ENCODE measurements at regions not wholly inside any gene's neighbourhood (a gene's known extent, or its start where the extent isn't known, plus 50 kb on each side); places are given as distances from the start of the nearest gene placed in this dataset.

DNA sequence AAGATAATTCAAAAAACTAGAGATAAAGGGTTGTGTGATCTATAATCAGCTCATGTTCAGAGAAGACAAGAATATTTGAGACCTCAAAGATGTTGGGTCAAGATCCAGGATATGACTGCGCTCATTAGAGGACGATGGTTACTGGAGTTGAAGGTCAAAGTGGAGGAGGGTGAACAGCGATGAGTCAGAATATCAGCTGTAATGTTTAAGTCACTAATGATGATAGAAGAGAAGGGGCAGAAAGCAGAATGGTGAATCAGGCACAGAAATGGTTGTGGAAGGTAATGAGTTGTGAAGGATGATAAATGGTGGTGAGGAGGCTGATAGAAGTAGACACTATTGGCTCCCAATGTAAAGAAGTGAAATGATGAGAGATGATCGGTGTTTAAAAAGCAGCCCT, 540.3 kb downstream of the INHBA start:
- 0 out of 2 replicates have a peak, but pooled peaks cover 6% of the 10 kb centered on the region for H3K9me2 ChIP-seq (ENCODE audit: insufficient read depth)
- H3K27me3 ChIP-seq (ENCODE audit: insufficient read depth), result no peaks in the 10 kb centered on the region
- H4K20me1 ChIP-seq (replicated peaks; ENCODE audit: insufficient read depth), result no peaks in the 10 kb centered on the region
- H3K4me1 ChIP-seq (ENCODE audit: insufficient read depth), result peaks cover 2% of the 10 kb centered on the region; the same call in 1 of the 2 replicates
- no peak overlapping the region for H3K4me3 Mint-ChIP-seq
- H3K4me2 ChIP-seq, result no peak overlapping the region
- DNase-seq (ENCODE audit: low spot score) (no peak), ATAC-seq (no peak)
- H3K9me3 Mint-ChIP-seq, result peaks cover 8% of the 10 kb centered on the region; the same call in 2 of the 3 replicates
- no peak overlapping the region for H3K27ac ChIP-seq (ENCODE audit: low read depth)
- H3K27ac Mint-ChIP-seq, result no peak overlapping the region
- H3K36me3 Mint-ChIP-seq (ENCODE audit: low read depth), result no peaks in the 10 kb centered on the region
- no peaks in the 10 kb centered on the region for H3F3A ChIP-seq (replicated peaks; ENCODE audit: low read depth)
- no peaks in the 10 kb centered on the region for H3K36me3 ChIP-seq (ENCODE audit: insufficient read depth)
- H2AFZ ChIP-seq, result no peak overlapping the region
- no peaks in the 10 kb centered on the region for H3K79me2 ChIP-seq (replicated peaks; ENCODE audit: insufficient read depth)
- no peak overlapping the region for H3K4me3 ChIP-seq
- TF ChIP-seq, protein P1, sequence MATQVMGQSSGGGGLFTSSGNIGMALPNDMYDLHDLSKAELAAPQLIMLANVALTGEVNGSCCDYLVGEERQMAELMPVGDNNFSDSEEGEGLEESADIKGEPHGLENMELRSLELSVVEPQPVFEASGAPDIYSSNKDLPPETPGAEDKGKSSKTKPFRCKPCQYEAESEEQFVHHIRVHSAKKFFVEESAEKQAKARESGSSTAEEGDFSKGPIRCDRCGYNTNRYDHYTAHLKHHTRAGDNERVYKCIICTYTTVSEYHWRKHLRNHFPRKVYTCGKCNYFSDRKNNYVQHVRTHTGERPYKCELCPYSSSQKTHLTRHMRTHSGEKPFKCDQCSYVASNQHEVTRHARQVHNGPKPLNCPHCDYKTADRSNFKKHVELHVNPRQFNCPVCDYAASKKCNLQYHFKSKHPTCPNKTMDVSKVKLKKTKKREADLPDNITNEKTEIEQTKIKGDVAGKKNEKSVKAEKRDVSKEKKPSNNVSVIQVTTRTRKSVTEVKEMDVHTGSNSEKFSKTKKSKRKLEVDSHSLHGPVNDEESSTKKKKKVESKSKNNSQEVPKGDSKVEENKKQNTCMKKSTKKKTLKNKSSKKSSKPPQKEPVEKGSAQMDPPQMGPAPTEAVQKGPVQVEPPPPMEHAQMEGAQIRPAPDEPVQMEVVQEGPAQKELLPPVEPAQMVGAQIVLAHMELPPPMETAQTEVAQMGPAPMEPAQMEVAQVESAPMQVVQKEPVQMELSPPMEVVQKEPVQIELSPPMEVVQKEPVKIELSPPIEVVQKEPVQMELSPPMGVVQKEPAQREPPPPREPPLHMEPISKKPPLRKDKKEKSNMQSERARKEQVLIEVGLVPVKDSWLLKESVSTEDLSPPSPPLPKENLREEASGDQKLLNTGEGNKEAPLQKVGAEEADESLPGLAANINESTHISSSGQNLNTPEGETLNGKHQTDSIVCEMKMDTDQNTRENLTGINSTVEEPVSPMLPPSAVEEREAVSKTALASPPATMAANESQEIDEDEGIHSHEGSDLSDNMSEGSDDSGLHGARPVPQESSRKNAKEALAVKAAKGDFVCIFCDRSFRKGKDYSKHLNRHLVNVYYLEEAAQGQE (IDR thresholded peaks at IDR 0.05; ENCODE audit: unreplicated experiment), result no peak
- TF ChIP-seq JUNB (IDR thresholded peaks at IDR 0.05; ENCODE audit: unreplicated experiment) (no peak), ZNF114 (CRISPR knock-in tag; IDR thresholded peaks at IDR 0.05) (no peak), EZH2phosphoT487 (IDR thresholded peaks at IDR 0.05; ENCODE audit: unreplicated experiment) (no peak), ZNF331 (CRISPR knock-in tag; IDR thresholded peaks at IDR 0.05; ENCODE audit: low read depth) (no peak), NANOG (IDR thresholded peaks at IDR 0.05; ENCODE audit: borderline replicate concordance) (no peak), EZH2 (IDR thresholded peaks at IDR 0.05; ENCODE audit: low read depth, unreplicated experiment) (no peak), CREB1 (CRISPR knock-in tag; IDR thresholded peaks at IDR 0.05; ENCODE audit: low read depth) (no peak), POLR2AphosphoS5 (IDR thresholded peaks at IDR 0.05; ENCODE audit: low read depth) (no peak), STAT1 (IDR thresholded peaks at IDR 0.05; ENCODE audit: unreplicated experiment) (no peak)
- TF ChIP-seq, protein P2, sequence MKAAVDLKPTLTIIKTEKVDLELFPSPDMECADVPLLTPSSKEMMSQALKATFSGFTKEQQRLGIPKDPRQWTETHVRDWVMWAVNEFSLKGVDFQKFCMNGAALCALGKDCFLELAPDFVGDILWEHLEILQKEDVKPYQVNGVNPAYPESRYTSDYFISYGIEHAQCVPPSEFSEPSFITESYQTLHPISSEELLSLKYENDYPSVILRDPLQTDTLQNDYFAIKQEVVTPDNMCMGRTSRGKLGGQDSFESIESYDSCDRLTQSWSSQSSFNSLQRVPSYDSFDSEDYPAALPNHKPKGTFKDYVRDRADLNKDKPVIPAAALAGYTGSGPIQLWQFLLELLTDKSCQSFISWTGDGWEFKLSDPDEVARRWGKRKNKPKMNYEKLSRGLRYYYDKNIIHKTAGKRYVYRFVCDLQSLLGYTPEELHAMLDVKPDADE (IDR thresholded peaks at IDR 0.05), result no peak
- TF ChIP-seq, protein P3, sequence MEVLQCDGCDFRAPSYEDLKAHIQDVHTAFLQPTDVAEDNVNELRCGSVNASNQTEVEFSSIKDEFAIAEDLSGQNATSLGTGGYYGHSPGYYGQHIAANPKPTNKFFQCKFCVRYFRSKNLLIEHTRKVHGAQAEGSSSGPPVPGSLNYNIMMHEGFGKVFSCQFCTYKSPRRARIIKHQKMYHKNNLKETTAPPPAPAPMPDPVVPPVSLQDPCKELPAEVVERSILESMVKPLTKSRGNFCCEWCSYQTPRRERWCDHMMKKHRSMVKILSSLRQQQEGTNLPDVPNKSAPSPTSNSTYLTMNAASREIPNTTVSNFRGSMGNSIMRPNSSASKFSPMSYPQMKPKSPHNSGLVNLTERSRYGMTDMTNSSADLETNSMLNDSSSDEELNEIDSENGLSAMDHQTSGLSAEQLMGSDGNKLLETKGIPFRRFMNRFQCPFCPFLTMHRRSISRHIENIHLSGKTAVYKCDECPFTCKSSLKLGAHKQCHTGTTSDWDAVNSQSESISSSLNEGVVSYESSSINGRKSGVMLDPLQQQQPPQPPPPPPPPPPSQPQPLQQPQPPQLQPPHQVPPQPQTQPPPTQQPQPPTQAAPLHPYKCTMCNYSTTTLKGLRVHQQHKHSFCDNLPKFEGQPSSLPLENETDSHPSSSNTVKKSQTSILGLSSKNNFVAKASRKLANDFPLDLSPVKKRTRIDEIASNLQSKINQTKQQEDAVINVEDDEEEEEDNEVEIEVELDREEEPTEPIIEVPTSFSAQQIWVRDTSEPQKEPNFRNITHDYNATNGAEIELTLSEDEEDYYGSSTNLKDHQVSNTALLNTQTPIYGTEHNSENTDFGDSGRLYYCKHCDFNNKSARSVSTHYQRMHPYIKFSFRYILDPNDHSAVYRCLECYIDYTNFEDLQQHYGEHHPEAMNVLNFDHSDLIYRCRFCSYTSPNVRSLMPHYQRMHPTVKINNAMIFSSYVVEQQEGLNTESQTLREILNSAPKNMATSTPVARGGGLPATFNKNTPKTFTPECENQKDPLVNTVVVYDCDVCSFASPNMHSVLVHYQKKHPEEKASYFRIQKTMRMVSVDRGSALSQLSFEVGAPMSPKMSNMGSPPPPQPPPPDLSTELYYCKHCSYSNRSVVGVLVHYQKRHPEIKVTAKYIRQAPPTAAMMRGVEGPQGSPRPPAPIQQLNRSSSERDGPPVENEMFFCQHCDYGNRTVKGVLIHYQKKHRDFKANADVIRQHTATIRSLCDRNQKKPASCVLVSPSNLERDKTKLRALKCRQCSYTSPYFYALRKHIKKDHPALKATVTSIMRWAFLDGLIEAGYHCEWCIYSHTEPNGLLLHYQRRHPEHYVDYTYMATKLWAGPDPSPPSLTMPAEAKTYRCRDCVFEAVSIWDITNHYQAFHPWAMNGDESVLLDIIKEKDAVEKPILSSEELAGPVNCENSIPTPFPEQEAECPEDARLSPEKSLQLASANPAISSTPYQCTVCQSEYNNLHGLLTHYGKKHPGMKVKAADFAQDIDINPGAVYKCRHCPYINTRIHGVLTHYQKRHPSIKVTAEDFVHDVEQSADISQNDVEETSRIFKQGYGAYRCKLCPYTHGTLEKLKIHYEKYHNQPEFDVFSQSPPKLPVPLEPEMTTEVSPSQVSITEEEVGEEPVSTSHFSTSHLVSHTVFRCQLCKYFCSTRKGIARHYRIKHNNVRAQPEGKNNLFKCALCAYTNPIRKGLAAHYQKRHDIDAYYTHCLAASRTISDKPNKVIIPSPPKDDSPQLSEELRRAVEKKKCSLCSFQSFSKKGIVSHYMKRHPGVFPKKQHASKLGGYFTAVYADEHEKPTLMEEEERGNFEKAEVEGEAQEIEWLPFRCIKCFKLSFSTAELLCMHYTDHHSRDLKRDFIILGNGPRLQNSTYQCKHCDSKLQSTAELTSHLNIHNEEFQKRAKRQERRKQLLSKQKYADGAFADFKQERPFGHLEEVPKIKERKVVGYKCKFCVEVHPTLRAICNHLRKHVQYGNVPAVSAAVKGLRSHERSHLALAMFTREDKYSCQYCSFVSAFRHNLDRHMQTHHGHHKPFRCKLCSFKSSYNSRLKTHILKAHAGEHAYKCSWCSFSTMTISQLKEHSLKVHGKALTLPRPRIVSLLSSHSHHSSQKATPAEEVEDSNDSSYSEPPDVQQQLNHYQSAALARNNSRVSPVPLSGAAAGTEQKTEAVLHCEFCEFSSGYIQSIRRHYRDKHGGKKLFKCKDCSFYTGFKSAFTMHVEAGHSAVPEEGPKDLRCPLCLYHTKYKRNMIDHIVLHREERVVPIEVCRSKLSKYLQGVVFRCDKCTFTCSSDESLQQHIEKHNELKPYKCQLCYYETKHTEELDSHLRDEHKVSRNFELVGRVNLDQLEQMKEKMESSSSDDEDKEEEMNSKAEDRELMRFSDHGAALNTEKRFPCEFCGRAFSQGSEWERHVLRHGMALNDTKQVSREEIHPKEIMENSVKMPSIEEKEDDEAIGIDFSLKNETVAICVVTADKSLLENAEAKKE (CRISPR knock-in tag; IDR thresholded peaks at IDR 0.05), result no peak
- TF ChIP-seq, protein P4, sequence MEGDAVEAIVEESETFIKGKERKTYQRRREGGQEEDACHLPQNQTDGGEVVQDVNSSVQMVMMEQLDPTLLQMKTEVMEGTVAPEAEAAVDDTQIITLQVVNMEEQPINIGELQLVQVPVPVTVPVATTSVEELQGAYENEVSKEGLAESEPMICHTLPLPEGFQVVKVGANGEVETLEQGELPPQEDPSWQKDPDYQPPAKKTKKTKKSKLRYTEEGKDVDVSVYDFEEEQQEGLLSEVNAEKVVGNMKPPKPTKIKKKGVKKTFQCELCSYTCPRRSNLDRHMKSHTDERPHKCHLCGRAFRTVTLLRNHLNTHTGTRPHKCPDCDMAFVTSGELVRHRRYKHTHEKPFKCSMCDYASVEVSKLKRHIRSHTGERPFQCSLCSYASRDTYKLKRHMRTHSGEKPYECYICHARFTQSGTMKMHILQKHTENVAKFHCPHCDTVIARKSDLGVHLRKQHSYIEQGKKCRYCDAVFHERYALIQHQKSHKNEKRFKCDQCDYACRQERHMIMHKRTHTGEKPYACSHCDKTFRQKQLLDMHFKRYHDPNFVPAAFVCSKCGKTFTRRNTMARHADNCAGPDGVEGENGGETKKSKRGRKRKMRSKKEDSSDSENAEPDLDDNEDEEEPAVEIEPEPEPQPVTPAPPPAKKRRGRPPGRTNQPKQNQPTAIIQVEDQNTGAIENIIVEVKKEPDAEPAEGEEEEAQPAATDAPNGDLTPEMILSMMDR (conservative IDR thresholded peaks at IDR 0.05; ENCODE audit: low read depth in 2 of 2), result no peak
- H3K4me1 Mint-ChIP-seq, result no peaks in the 10 kb centered on the region
- no peaks in the 10 kb centered on the region for H3K27me3 Mint-ChIP-seq (ENCODE audit: insufficient read depth, low read depth, poor library complexity)

Data from GM23338 (cell line).